Naive thymus-derived CD4-positive, alpha-beta T cell (primary cell): ENCODE measurements at regions not wholly inside any gene's neighbourhood (a gene's known extent, or its start where the extent isn't known, plus 50 kb on each side); places are given as distances from the start of the nearest gene placed in this dataset.

ENCODE experiments used
- ATAC-seq: fragments of 150-1000 bp; cut with Tn5 transposase; 2 replicates; pipeline ENCODE4 v1.10.0; 2021; ENCODE audit warnings: mild to moderate bottlenecking, moderate library complexity
- CTCF ChIA-PET: fragments of 350-600 bp; sonication (Branson Sonifier 250); formaldehyde crosslinking; loops from one replicate; lab custom pipeline; 2021; ENCODE audit warnings: antibody characterized with exemption; lab: Charles Lee
- POLR2A ChIA-PET: fragments of 350-600 bp; sonication (Branson Sonifier 250); formaldehyde crosslinking; loops from one replicate; lab custom pipeline; 2021; ENCODE audit warnings: antibody characterized with exemption, inconsistent platforms; lab: Charles Lee
- DNase-seq, 9 donors: peaks; one replicate each; pipeline versions ENCODE4 v3.0.0 to v3.0.0-alpha.2; 2020 to 2022; ENCODE audit warnings: mixed read lengths in 1 of 9
- H3K27ac ChIP-seq: one replicate; pipeline ENCODE4 v1.7.0; 2013; ENCODE audit warnings: mild to moderate bottlenecking, low read depth, low read length, moderate library complexity
- H3K27me3 ChIP-seq, 2 donors: one replicate each; pipeline ENCODE4 v1.7.0; 2013; ENCODE audit warnings: low read length in 2 of 2, mild to moderate bottlenecking in 2 of 2, moderate library complexity in 2 of 2; ENCODE audit not compliant: control insufficient read depth in 2 of 2, insufficient read depth in 2 of 2
- H3K36me3 ChIP-seq, 3 experiments: 1 replicate in 2 of 3; 2 replicates in 1 of 3; pipeline ENCODE4 v1.7.0; 2013; ENCODE audit warnings: low read length in 3 of 3, mild to moderate bottlenecking in 3 of 3, moderate library complexity in 1 of 3; ENCODE audit not compliant: insufficient read depth in 3 of 3, control insufficient read depth in 2 of 3
- H3K4me1 ChIP-seq, 2 donors: one replicate each; pipeline ENCODE4 v1.7.0; 2013; ENCODE audit warnings: low read length in 2 of 2, mild to moderate bottlenecking in 2 of 2, moderate library complexity in 1 of 2; ENCODE audit not compliant: control insufficient read depth in 2 of 2, insufficient read depth in 2 of 2
- H3K4me3 ChIP-seq: 2 replicates; pipeline ENCODE4 v1.7.0; 2013; ENCODE audit warnings: mild to moderate bottlenecking, low read length
- H3K9me3 ChIP-seq, 3 experiments: 1 replicate in 2 of 3; 2 replicates in 1 of 3; pipeline ENCODE4 v1.7.0; 2013; ENCODE audit warnings: low read length in 3 of 3; ENCODE audit not compliant: control insufficient read depth in 2 of 3
- H3K27ac Mint-ChIP-seq, 9 donors: one replicate each; pipeline ENCODE4 v1.8.0; 2020 to 2022; ENCODE audit warnings: mixed read lengths in 9 of 9, mild to moderate bottlenecking in 8 of 9, moderate library complexity in 5 of 9, inconsistent platforms in 2 of 9
- H3K27me3 Mint-ChIP-seq, 5 donors: one replicate each; pipeline ENCODE4 v1.8.0; 2021 to 2022; ENCODE audit warnings: mixed read lengths in 5 of 5, mild to moderate bottlenecking in 1 of 5
- H3K36me3 Mint-ChIP-seq, 5 donors: one replicate each; pipeline ENCODE4 v1.8.0; 2020 to 2022; ENCODE audit warnings: mixed read lengths in 5 of 5, mild to moderate bottlenecking in 3 of 5, inconsistent platforms in 1 of 5
- H3K4me1 Mint-ChIP-seq, 7 donors: one replicate each; pipeline ENCODE4 v1.8.0; 2020 to 2022; ENCODE audit warnings: mixed read lengths in 7 of 7, mild to moderate bottlenecking in 3 of 7, inconsistent platforms in 1 of 7
- H3K4me3 Mint-ChIP-seq, 10 donors: one replicate each; pipeline ENCODE4 v1.8.0; 2020 to 2022; ENCODE audit warnings: mild to moderate bottlenecking in 10 of 10, mixed read lengths in 10 of 10, moderate library complexity in 6 of 10, inconsistent platforms in 2 of 10
- H3K9me3 Mint-ChIP-seq, 11 donors: one replicate each; pipeline ENCODE4 v1.8.0; 2020 to 2022; ENCODE audit warnings: mixed read lengths in 11 of 11, mild to moderate bottlenecking in 4 of 11, inconsistent platforms in 1 of 11, moderate library complexity in 1 of 11
- intact Hi-C, 2 donors: fragments of 100-400 bp; cut with micrococcal nuclease; formaldehyde crosslinking; loops; one replicate each; pipeline ENCODE4 v1.15.1; 2023

- peaks cover 0 to 34% (median 8%) of the 10 kb centered on the region in 11 donors for H3K9me3 Mint-ChIP-seq
- intact Hi-C loops, result no loop called here
- no peaks in the 10 kb centered on the region for H3K4me1 Mint-ChIP-seq
- CTCF ChIA-PET, result no interaction called here
- Histone ChIP-seq H3K4me1 (no peaks in the 10 kb centered on the region), H3K27ac (no peak overlapping the region), H3K9me3 (no peaks in the 10 kb centered on the region), H3K4me3 (no peak overlapping the region), H3K36me3 (no peaks in the 10 kb centered on the region), H3K27me3 (no peaks in the 10 kb centered on the region)
- ATAC-seq (no peak), DNase-seq (no peak)
- H3K4me3 Mint-ChIP-seq, result no peak overlapping the region
- H3K27ac Mint-ChIP-seq, result no peak overlapping the region
- no peaks in the 10 kb centered on the region for H3K36me3 Mint-ChIP-seq
- POLR2A ChIA-PET, result no interaction called here
- H3K27me3 Mint-ChIP-seq, result no peaks in the 10 kb centered on the region
These were observed 450.5 kb downstream of the ARAP2 start for GRCh38 chr4:35793766-35794165.

- Mint-ChIP-seq H3K27ac (no peak overlapping the region), H3K27me3 (no peaks in the 10 kb centered on the region), H3K36me3 (no peaks in the 10 kb centered on the region), H3K4me1 (no peaks in the 10 kb centered on the region), H3K4me3 (no peak overlapping the region), H3K9me3 (peaks cover 2 to 20% (median 5%) of the 10 kb centered on the region in 11 donors)
- no peaks in the 10 kb centered on the region for H3K36me3 ChIP-seq
- no peak for DNase-seq
- no peaks in the 10 kb centered on the region for H3K9me3 ChIP-seq
- ATAC-seq, result no peak
- ChIA-PET POLR2A (no interaction called here), CTCF (no interaction called here)
- H3K27me3 ChIP-seq, result no peaks in the 10 kb centered on the region
- intact Hi-C loops, result no loop called here
- no peaks in the 10 kb centered on the region for H3K4me1 ChIP-seq
- no peak overlapping the region for H3K4me3 ChIP-seq
- no peak overlapping the region for H3K27ac ChIP-seq
These were observed 443.6 kb downstream of the ARAP2 start for GRCh38 chr4:35800669-35801068.

GRCh38 chr4:35802644-35803043 lies 441.7 kb downstream of the ARAP2 start:
- peaks cover 0 to 4% (median under 1%) of the 10 kb centered on the region in 11 donors for H3K9me3 Mint-ChIP-seq
- Histone ChIP-seq H3K36me3 (no peaks in the 10 kb centered on the region), H3K9me3 (no peaks in the 10 kb centered on the region), H3K4me1 (no peaks in the 10 kb centered on the region), H3K27me3 (no peaks in the 10 kb centered on the region), H3K4me3 (no peak overlapping the region), H3K27ac (no peak overlapping the region)
- ATAC-seq (no peak), DNase-seq (no peak)
- H3K4me3 Mint-ChIP-seq, result no peak overlapping the region
- H3K27ac Mint-ChIP-seq, result no peak overlapping the region
- H3K27me3 Mint-ChIP-seq, result no peaks in the 10 kb centered on the region
- ChIA-PET POLR2A (no interaction called here), CTCF (no interaction called here)
- intact Hi-C loops, result no loop called here
- H3K36me3 Mint-ChIP-seq, result no peaks in the 10 kb centered on the region
- H3K4me1 Mint-ChIP-seq, result no peaks in the 10 kb centered on the region

GRCh38 chr4:35818520-35818919 lies 425.8 kb downstream of the ARAP2 start:
- H3K9me3 Mint-ChIP-seq, result peaks cover 0 to 10% (median 0%) of the 10 kb centered on the region in 11 donors
- intact Hi-C loops, result no loop called here

GRCh38 chr4:35820003-35820402 lies 424.3 kb downstream of the ARAP2 start:
- H3K27me3 ChIP-seq, result no peaks in the 10 kb centered on the region
- DNase-seq (no peak), ATAC-seq (no peak)
- no peaks in the 10 kb centered on the region for H3K4me1 Mint-ChIP-seq
- H3K4me3 Mint-ChIP-seq, result no peak overlapping the region
- H3K4me3 ChIP-seq, result no peak overlapping the region
- POLR2A ChIA-PET, result no interaction called here
- peaks cover 0 to 15% (median 12%) of the 10 kb centered on the region in 5 donors for H3K27me3 Mint-ChIP-seq
- intact Hi-C loops, result no loop called here
- H3K9me3 Mint-ChIP-seq, result peaks cover 0 to 10% (median 0%) of the 10 kb centered on the region in 11 donors
- H3K27ac ChIP-seq, result no peak overlapping the region
- no peaks in the 10 kb centered on the region for H3K9me3 ChIP-seq
- no peak overlapping the region for H3K27ac Mint-ChIP-seq
- no peaks in the 10 kb centered on the region for H3K36me3 ChIP-seq
- H3K36me3 Mint-ChIP-seq, result no peaks in the 10 kb centered on the region
- CTCF ChIA-PET, result no interaction called here
- no peaks in the 10 kb centered on the region for H3K4me1 ChIP-seq

More at GRCh38 chr4:35818520-35818919, 425.8 kb downstream of the ARAP2 start:
- peaks cover 0 to 14% (median 10%) of the 10 kb centered on the region in 5 donors for H3K27me3 Mint-ChIP-seq
- Histone ChIP-seq H3K27me3 (no peaks in the 10 kb centered on the region), H3K27ac (no peak overlapping the region), H3K4me3 (no peak overlapping the region), H3K9me3 (no peaks in the 10 kb centered on the region), H3K36me3 (no peaks in the 10 kb centered on the region), H3K4me1 (no peaks in the 10 kb centered on the region)
- no peaks in the 10 kb centered on the region for H3K36me3 Mint-ChIP-seq
- ChIA-PET CTCF (no interaction called here), POLR2A (no interaction called here)
- H3K4me3 Mint-ChIP-seq, result no peak overlapping the region
- no peak overlapping the region for H3K27ac Mint-ChIP-seq
- ATAC-seq (no peak), DNase-seq (no peak)
- no peaks in the 10 kb centered on the region for H3K4me1 Mint-ChIP-seq

GRCh38 chr4:35824231-35824630 lies 420.1 kb downstream of the ARAP2 start:
- ATAC-seq (no peak), DNase-seq (no peak)
- Histone ChIP-seq H3K27me3 (no peaks in the 10 kb centered on the region), H3K4me1 (no peaks in the 10 kb centered on the region), H3K4me3 (no peak overlapping the region), H3K9me3 (no peaks in the 10 kb centered on the region), H3K36me3 (no peaks in the 10 kb centered on the region), H3K27ac (no peak overlapping the region)
- no peaks in the 10 kb centered on the region for H3K4me1 Mint-ChIP-seq
- no peaks in the 10 kb centered on the region for H3K36me3 Mint-ChIP-seq
- intact Hi-C loops, result no loop called here
- H3K27me3 Mint-ChIP-seq, result peaks cover 0 to 8% (median under 1%) of the 10 kb centered on the region in 5 donors
- no peak overlapping the region for H3K27ac Mint-ChIP-seq
- ChIA-PET CTCF (no interaction called here), POLR2A (no interaction called here)
- H3K4me3 Mint-ChIP-seq, result no peak overlapping the region
- peaks cover 0 to 9% (median 0%) of the 10 kb centered on the region in 11 donors for H3K9me3 Mint-ChIP-seq

GRCh38 chr4:35835893-35836292 lies 408.4 kb downstream of the ARAP2 start:
- Histone ChIP-seq H3K4me1 (no peaks in the 10 kb centered on the region), H3K9me3 (no peaks in the 10 kb centered on the region), H3K27ac (no peak overlapping the region), H3K36me3 (no peaks in the 10 kb centered on the region), H3K4me3 (no peak overlapping the region), H3K27me3 (no peaks in the 10 kb centered on the region)
- Mint-ChIP-seq H3K4me1 (no peaks in the 10 kb centered on the region), H3K27ac (no peak overlapping the region), H3K36me3 (no peaks in the 10 kb centered on the region), H3K9me3 (peaks cover 0 to 9% (median 0%) of the 10 kb centered on the region in 11 donors), H3K4me3 (no peak overlapping the region), H3K27me3 (peaks cover 0 to 9% (median 4%) of the 10 kb centered on the region in 5 donors)
- CTCF ChIA-PET, result no interaction called here
- ATAC-seq (no peak), DNase-seq (no peak)
- intact Hi-C loops, result no loop called here
- POLR2A ChIA-PET, result no interaction called here
